ENCODE measurements at regions not wholly inside any gene's neighbourhood (a gene's known extent, or its start where the extent isn't known, plus 50 kb on each side); places are given as distances from the start of the nearest gene placed in this dataset.

DNA sequence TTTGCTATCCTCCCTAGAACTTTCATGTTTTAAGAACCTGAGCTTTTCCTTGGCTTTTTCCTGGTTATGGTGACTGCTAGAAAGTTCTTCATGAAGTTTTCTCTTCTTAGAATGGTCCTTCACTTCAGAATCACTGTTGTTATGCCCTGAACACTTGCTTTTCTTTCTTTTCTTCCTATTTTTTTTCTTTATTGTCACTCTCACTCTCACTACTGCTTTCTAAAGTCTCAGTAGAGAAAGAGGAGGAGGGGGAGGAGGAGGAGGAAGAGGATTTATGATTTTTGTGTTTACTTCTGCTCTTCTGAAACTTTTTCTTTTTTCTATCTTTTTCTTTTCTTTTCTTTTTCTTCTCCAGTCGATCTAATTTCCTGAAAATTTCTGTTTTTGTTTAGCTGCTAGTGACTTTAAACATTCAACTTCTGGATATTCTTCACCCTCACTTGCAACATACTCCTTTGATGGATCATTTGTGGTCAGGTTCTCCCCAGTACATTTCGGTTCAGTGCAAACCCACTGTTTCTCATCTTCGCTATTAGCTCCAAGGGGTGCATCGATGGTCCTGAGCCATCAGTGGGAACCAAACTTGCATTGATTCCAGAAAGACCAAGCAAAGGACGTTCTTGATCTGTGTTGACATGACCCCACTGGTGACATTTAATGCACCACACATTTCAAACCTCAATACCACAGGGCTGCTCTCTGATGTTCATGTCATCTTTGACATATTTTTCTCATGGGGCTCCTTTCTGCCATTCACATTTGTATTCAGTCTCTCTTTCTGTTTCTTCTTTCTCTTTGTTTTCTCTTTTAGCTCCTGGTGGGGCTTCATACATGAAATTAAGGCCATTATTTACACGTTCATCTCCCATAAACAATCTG is 81.6 kb upstream of the HAND1 start:
- no peak overlapping the region for H3K27ac ChIP-seq (ENCODE audit: insufficient read depth, low read length, poor library complexity, severe bottlenecking)
- Mint-ChIP-seq H3K27me3 (peaks cover 13% of the 10 kb centered on the region), H3K36me3 (no peaks in the 10 kb centered on the region), H3K27ac (no peak overlapping the region), H3K4me1 (no peaks in the 10 kb centered on the region), H3K9me3 (peaks cover 0 to 12% (median 2%) of the 10 kb centered on the region in 7 donors), H3K4me3 (no peak overlapping the region)
- DNase-seq: no peak
- H3K4me1 ChIP-seq (ENCODE audit: control insufficient read depth, insufficient read depth, low read length, poor library complexity, severe bottlenecking): no peaks in the 10 kb centered on the region
- H3K27me3 ChIP-seq (ENCODE audit: control insufficient read depth, insufficient read depth, low read length): peaks cover 5% of the 10 kb centered on the region
- no peaks in the 10 kb centered on the region for H3K36me3 ChIP-seq (ENCODE audit: control insufficient read depth, insufficient read depth, low read length)
- no peak for ATAC-seq (ENCODE audit: low read depth in 2 of 2)
- no peaks in the 10 kb centered on the region for H3K9me3 ChIP-seq (ENCODE audit: control insufficient read depth in 2 of 2, low read length in 2 of 2)
- H3K4me3 ChIP-seq (ENCODE audit: low read depth, low read length): no peak overlapping the region

DNA sequence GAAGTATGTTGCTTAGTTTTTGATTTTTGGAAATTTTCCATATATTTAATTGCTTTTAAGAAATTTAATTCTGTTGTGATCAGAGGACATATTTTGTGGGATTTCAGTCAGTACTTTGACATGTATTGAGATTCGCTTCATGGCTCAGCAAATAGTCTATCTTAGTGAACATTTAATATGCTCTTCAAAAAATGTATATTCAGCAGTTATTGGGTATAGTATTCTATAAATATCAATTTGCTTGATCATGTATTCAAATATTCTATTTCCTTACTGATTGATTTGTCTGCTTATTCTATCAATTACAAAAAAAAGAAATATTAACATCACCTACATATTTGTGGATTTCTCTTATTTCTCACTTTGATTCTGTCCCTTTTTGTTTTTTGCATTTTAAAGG is 79.5 kb upstream of the HAND1 start:
- Mint-ChIP-seq H3K4me1 (no peaks in the 10 kb centered on the region), H3K9me3 (peaks cover 0 to 24% (median 7%) of the 10 kb centered on the region in 7 donors), H3K4me3 (no peak overlapping the region), H3K27ac (no peak overlapping the region), H3K36me3 (no peaks in the 10 kb centered on the region), H3K27me3 (peaks cover 6% of the 10 kb centered on the region)
- H3K36me3 ChIP-seq (ENCODE audit: control insufficient read depth, insufficient read depth, low read length): no peaks in the 10 kb centered on the region
- no peak overlapping the region for H3K27ac ChIP-seq (ENCODE audit: insufficient read depth, low read length, poor library complexity, severe bottlenecking)
- DNase-seq (no peak), ATAC-seq (ENCODE audit: low read depth in 2 of 2) (no peak)
- no peak overlapping the region for H3K4me3 ChIP-seq (ENCODE audit: low read depth, low read length)
- H3K4me1 ChIP-seq (ENCODE audit: control insufficient read depth, insufficient read depth, low read length, poor library complexity, severe bottlenecking): no peaks in the 10 kb centered on the region
- peaks cover 3% of the 10 kb centered on the region for H3K27me3 ChIP-seq (ENCODE audit: control insufficient read depth, insufficient read depth, low read length)
- H3K9me3 ChIP-seq (ENCODE audit: control insufficient read depth in 2 of 2, low read length in 2 of 2): peaks cover 6 to 9% of the 10 kb centered on the region in 2 experiments

DNA sequence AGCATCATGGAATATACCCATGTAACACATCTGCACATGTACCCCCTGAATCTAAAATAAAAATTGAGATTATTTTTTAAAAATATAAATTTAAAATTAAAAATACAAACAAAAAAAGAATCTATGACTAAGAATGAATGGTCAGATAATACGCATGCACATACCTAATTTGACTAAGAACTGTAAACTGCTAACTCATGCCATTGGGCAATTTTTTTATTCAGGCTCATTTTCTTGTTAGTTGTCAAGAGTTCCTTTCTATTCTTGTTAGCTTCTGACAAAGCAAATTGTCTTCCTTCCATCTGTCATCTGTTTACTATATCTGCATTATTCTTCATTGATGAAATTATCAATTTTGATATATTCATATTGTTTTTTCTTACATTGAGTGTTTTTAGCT is 69.5 kb upstream of the HAND1 start:
- H3K36me3 Mint-ChIP-seq: no peaks in the 10 kb centered on the region
- DNase-seq (no peak), ATAC-seq (ENCODE audit: low read depth in 2 of 2) (no peak)
- no peaks in the 10 kb centered on the region for H3K4me1 ChIP-seq (ENCODE audit: control insufficient read depth, insufficient read depth, low read length, poor library complexity, severe bottlenecking)
- H3K4me1 Mint-ChIP-seq: no peaks in the 10 kb centered on the region
- H3K4me3 ChIP-seq (ENCODE audit: low read depth, low read length): no peak overlapping the region
- peaks cover 0 to 4% (median 0%) of the 10 kb centered on the region in 7 donors for H3K9me3 Mint-ChIP-seq
- no peaks in the 10 kb centered on the region for H3K36me3 ChIP-seq (ENCODE audit: control insufficient read depth, insufficient read depth, low read length)
- H3K27ac Mint-ChIP-seq: no peak overlapping the region
- peaks cover 30% of the 10 kb centered on the region for H3K27me3 Mint-ChIP-seq
- H3K27me3 ChIP-seq (ENCODE audit: control insufficient read depth, insufficient read depth, low read length): no peaks in the 10 kb centered on the region
- H3K4me3 Mint-ChIP-seq: no peak overlapping the region
- H3K27ac ChIP-seq (ENCODE audit: insufficient read depth, low read length, poor library complexity, severe bottlenecking): no peak overlapping the region
- H3K9me3 ChIP-seq (ENCODE audit: control insufficient read depth in 2 of 2, low read length in 2 of 2): no peaks in the 10 kb centered on the region

DNA sequence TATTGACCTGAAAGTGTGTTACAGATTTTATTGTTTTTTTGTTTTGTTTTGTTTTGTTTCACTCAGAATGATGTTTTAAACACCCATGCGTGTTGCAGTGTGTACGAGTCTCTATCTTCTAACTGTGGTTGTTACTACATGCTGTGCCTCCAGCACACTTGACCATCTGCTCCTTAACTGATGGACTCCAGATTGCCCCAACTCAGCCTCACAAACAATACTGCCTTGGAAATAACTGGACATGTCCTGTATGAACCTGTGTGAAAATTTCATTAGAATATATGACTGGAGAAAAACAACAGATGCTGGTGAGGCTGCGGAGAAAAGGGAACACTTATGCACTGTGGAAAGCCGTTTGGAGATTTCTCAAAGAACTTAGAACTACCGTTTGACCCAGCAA is 68.7 kb upstream of the HAND1 start:
- no peak for ATAC-seq (ENCODE audit: low read depth in 2 of 2)
- H3K9me3 Mint-ChIP-seq: peaks cover 0 to 4% (median 0%) of the 10 kb centered on the region in 7 donors
- Histone ChIP-seq H3K36me3 (ENCODE audit: control insufficient read depth, insufficient read depth, low read length) (no peaks in the 10 kb centered on the region), H3K9me3 (ENCODE audit: control insufficient read depth in 2 of 2, low read length in 2 of 2) (no peaks in the 10 kb centered on the region), H3K4me1 (ENCODE audit: control insufficient read depth, insufficient read depth, low read length, poor library complexity, severe bottlenecking) (no peaks in the 10 kb centered on the region), H3K27me3 (ENCODE audit: control insufficient read depth, insufficient read depth, low read length) (no peaks in the 10 kb centered on the region), H3K4me3 (ENCODE audit: low read depth, low read length) (no peak overlapping the region), H3K27ac (ENCODE audit: insufficient read depth, low read length, poor library complexity, severe bottlenecking) (no peak overlapping the region)
- no peak overlapping the region for H3K4me3 Mint-ChIP-seq
- H3K36me3 Mint-ChIP-seq: no peaks in the 10 kb centered on the region
- no peak for DNase-seq
- H3K4me1 Mint-ChIP-seq: no peaks in the 10 kb centered on the region
- no peak overlapping the region for H3K27ac Mint-ChIP-seq
- peaks cover 30% of the 10 kb centered on the region for H3K27me3 Mint-ChIP-seq

DNA sequence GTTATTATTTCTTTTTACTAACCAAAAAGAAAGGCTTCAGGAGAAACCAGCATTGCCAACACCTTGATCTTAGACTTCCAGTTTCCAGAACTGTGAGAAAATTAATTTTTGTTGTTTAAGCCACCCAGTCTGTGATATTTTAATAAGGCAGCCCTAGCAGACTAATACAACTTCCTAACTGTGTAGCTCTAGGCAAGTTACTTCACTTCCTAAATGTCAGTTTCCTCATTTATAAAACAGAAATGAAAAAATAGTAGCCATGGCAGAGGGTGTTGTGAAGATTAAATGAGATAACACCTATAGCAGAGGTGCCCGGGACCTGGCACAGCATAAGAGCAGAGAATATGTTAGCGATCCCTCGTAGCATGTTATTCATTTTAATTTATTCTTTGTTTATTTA is 66.6 kb upstream of the HAND1 start:
- no peaks in the 10 kb centered on the region for H3K9me3 ChIP-seq (ENCODE audit: control insufficient read depth in 2 of 2, low read length in 2 of 2)
- no peak overlapping the region for H3K4me3 ChIP-seq (ENCODE audit: low read depth, low read length)
- no peak overlapping the region for H3K27ac ChIP-seq (ENCODE audit: insufficient read depth, low read length, poor library complexity, severe bottlenecking)
- H3K36me3 Mint-ChIP-seq: no peaks in the 10 kb centered on the region
- H3K4me1 ChIP-seq (ENCODE audit: control insufficient read depth, insufficient read depth, low read length, poor library complexity, severe bottlenecking): no peaks in the 10 kb centered on the region
- DNase-seq: no peak
- no peak overlapping the region for H3K4me3 Mint-ChIP-seq
- no peaks in the 10 kb centered on the region for H3K4me1 Mint-ChIP-seq
- ATAC-seq (ENCODE audit: low read depth in 2 of 2): no peak
- no peak overlapping the region for H3K27ac Mint-ChIP-seq
- no peaks in the 10 kb centered on the region for H3K27me3 ChIP-seq (ENCODE audit: control insufficient read depth, insufficient read depth, low read length)
- H3K9me3 Mint-ChIP-seq: peaks cover 0 to 2% (median 0%) of the 10 kb centered on the region in 7 donors
- no peaks in the 10 kb centered on the region for H3K36me3 ChIP-seq (ENCODE audit: control insufficient read depth, insufficient read depth, low read length)
- H3K27me3 Mint-ChIP-seq: peaks cover 30% of the 10 kb centered on the region

DNA sequence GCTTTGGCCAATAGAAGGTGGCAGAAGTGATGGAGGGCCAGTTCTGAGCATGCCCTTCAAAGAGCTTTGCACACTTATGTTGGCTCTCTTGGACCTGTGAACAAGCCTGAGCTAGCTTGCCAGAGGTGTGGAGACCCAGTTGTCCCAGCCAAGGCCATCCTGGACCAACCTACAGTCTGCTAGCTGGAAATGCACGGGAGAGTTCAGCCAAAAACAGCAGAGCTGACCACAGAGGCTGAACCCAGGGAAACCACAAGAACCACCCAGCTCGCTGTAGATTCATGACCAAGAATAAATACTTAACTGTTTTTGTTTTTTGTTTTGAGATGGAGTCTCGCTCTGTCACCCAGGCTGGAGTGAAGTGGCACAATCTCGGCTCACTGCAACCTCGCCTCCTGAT is 65.4 kb upstream of the HAND1 start:
- Mint-ChIP-seq H3K4me1 (no peaks in the 10 kb centered on the region), H3K4me3 (no peak overlapping the region), H3K27me3 (peaks cover 30% of the 10 kb centered on the region), H3K36me3 (no peaks in the 10 kb centered on the region), H3K27ac (no peak overlapping the region), H3K9me3 (no peaks in the 10 kb centered on the region)
- Histone ChIP-seq H3K4me3 (ENCODE audit: low read depth, low read length) (no peak overlapping the region), H3K36me3 (ENCODE audit: control insufficient read depth, insufficient read depth, low read length) (no peaks in the 10 kb centered on the region), H3K4me1 (ENCODE audit: control insufficient read depth, insufficient read depth, low read length, poor library complexity, severe bottlenecking) (no peaks in the 10 kb centered on the region), H3K9me3 (ENCODE audit: control insufficient read depth in 2 of 2, low read length in 2 of 2) (no peaks in the 10 kb centered on the region), H3K27ac (ENCODE audit: insufficient read depth, low read length, poor library complexity, severe bottlenecking) (no peak overlapping the region), H3K27me3 (ENCODE audit: control insufficient read depth, insufficient read depth, low read length) (no peaks in the 10 kb centered on the region)
- ATAC-seq (ENCODE audit: low read depth in 2 of 2): no peak
- DNase-seq: no peak

DNA sequence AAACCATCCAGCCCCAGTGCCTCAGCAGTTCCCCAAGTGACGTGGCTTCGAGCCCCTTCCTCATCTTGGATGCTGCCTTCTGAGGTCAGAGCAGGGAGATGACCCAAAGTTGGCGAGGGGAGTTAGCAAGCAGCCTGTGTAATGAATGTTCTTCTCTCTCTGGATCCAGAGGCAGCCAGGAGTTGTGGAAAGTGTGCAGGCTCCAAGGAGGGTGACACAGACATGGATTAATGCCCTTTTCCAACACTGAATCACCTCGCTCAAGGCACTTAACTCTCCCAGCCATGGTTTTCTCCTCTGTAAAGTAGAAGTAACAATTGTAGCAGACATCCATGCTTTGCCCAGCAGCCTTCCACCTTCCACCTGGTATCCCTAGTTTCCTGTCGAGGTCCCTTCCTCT is 64.6 kb upstream of the HAND1 start:
- H3K4me1 ChIP-seq (ENCODE audit: control insufficient read depth, insufficient read depth, low read length, poor library complexity, severe bottlenecking): no peaks in the 10 kb centered on the region
- H3K9me3 Mint-ChIP-seq: no peaks in the 10 kb centered on the region
- no peaks in the 10 kb centered on the region for H3K36me3 ChIP-seq (ENCODE audit: control insufficient read depth, insufficient read depth, low read length)
- no peak overlapping the region for H3K4me3 ChIP-seq (ENCODE audit: low read depth, low read length)
- no peaks in the 10 kb centered on the region for H3K9me3 ChIP-seq (ENCODE audit: control insufficient read depth in 2 of 2, low read length in 2 of 2)
- ATAC-seq (ENCODE audit: low read depth in 2 of 2) (no peak), DNase-seq (no peak)
- H3K27me3 Mint-ChIP-seq: peaks cover 29% of the 10 kb centered on the region
- H3K4me1 Mint-ChIP-seq: no peaks in the 10 kb centered on the region
- H3K36me3 Mint-ChIP-seq: no peaks in the 10 kb centered on the region
- no peaks in the 10 kb centered on the region for H3K27me3 ChIP-seq (ENCODE audit: control insufficient read depth, insufficient read depth, low read length)
- H3K4me3 Mint-ChIP-seq: no peak overlapping the region
- peak overlapping the region in 1 of 3 donors; percentile 52 for H3K27ac Mint-ChIP-seq
- no peak overlapping the region for H3K27ac ChIP-seq (ENCODE audit: insufficient read depth, low read length, poor library complexity, severe bottlenecking)

DNA sequence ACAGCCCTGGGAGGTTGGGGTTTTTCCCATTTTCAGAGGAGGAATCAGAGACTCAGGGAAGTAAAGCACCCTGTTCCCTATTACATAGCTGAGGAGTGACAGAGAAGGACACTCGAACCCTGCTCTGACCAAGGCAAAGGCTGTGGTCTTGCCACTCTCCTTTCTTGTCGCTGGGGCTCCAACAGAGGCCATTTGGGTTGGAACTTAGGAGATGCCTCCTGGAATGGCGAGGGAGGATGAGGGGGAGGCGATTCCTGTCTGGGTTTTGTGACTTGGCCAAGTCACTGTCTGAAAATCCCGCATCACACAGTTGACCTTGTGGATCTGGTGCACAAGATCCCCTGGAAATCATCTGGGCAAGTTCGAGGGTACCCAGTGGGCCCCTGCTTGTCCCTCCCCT is 64.0 kb upstream of the HAND1 start:
- H3K4me3 Mint-ChIP-seq: no peak overlapping the region
- H3K4me1 ChIP-seq (ENCODE audit: control insufficient read depth, insufficient read depth, low read length, poor library complexity, severe bottlenecking): no peaks in the 10 kb centered on the region
- no peak overlapping the region for H3K27ac ChIP-seq (ENCODE audit: insufficient read depth, low read length, poor library complexity, severe bottlenecking)
- H3K4me1 Mint-ChIP-seq: no peaks in the 10 kb centered on the region
- no peaks in the 10 kb centered on the region for H3K9me3 Mint-ChIP-seq
- no peaks in the 10 kb centered on the region for H3K9me3 ChIP-seq (ENCODE audit: control insufficient read depth in 2 of 2, low read length in 2 of 2)
- no peaks in the 10 kb centered on the region for H3K36me3 Mint-ChIP-seq
- DNase-seq (no peak), ATAC-seq (ENCODE audit: low read depth in 2 of 2) (no peak)
- no peaks in the 10 kb centered on the region for H3K36me3 ChIP-seq (ENCODE audit: control insufficient read depth, insufficient read depth, low read length)
- H3K4me3 ChIP-seq (ENCODE audit: low read depth, low read length): no peak overlapping the region
- peaks cover 26% of the 10 kb centered on the region for H3K27me3 Mint-ChIP-seq
- no peaks in the 10 kb centered on the region for H3K27me3 ChIP-seq (ENCODE audit: control insufficient read depth, insufficient read depth, low read length)
- H3K27ac Mint-ChIP-seq: no peak overlapping the region

Measured in CD4-positive, CD25-positive, alpha-beta regulatory T cell (primary cell).